ENCODE measurements at regions not wholly inside any gene's neighbourhood (a gene's known extent, or its start where the extent isn't known, plus 50 kb on each side); places are given as distances from the start of the nearest gene placed in this dataset.

DNA sequence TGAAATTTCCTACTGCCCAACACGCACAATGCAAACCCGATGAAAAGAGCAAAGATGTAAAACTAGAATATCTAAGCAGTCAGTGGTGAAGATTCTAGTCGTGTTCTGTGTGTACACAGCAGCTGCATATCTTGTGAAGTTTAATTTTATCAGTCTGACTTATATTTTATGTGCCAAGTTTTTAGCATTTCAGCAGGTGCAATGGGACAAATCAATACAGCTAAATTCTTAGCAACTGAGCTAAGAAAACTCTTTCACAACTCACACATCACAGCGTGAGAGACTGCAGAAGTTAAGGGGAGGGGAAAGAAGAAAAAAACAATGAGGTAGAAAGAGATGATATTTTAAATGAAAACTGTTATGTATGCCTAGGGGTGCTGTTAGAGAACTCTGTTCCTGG, 164.9 kb upstream of the NEBL start:
- TF ChIP-seq, protein P1, sequence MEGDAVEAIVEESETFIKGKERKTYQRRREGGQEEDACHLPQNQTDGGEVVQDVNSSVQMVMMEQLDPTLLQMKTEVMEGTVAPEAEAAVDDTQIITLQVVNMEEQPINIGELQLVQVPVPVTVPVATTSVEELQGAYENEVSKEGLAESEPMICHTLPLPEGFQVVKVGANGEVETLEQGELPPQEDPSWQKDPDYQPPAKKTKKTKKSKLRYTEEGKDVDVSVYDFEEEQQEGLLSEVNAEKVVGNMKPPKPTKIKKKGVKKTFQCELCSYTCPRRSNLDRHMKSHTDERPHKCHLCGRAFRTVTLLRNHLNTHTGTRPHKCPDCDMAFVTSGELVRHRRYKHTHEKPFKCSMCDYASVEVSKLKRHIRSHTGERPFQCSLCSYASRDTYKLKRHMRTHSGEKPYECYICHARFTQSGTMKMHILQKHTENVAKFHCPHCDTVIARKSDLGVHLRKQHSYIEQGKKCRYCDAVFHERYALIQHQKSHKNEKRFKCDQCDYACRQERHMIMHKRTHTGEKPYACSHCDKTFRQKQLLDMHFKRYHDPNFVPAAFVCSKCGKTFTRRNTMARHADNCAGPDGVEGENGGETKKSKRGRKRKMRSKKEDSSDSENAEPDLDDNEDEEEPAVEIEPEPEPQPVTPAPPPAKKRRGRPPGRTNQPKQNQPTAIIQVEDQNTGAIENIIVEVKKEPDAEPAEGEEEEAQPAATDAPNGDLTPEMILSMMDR (IDR thresholded peaks at IDR 0.05), result no peak
- TF ChIP-seq ZFX (IDR thresholded peaks at IDR 0.05; ENCODE audit: borderline replicate concordance), result no peak
